Lower leg skin (tissue), 4 donors: ENCODE measurements at regions not wholly inside any gene's neighbourhood (a gene's known extent, or its start where the extent isn't known, plus 50 kb on each side); places are given as distances from the start of the nearest gene placed in this dataset.

Experiments used
- DNase-seq, 2 donors: peaks; one replicate each; pipeline ENCODE4 v3.0.0-alpha.2; 2019; ENCODE audit warnings: low spot score in 2 of 2
- H3K4me3 ChIP-seq: fragments of 200-600 bp; sonication (generic); 2 replicates; pipeline ENCODE4 v1.5.1; 2017; ENCODE audit warnings: mild to moderate bottlenecking, low read depth; ENCODE audit not compliant: poor library complexity, severe bottlenecking
- POLR2A ChIP-seq, 2 donors: fragments of 450-650 bp; IDR thresholded peaks; one replicate each; pipeline ENCODE4 v1.6.1; 2016 to 2017; ENCODE audit warnings: antibody characterized with exemption in 2 of 2, mild to moderate bottlenecking in 1 of 2, moderate library complexity in 1 of 2
- WGBS, 2 donors: methylation state at CpG; one replicate each; pipeline ENCODE4 v1.1.5; 2018; 5-methylcytosine and 5-hydroxymethylcytosine counted together
- intact Hi-C: fragments of 100-400 bp; cut with DNase I; formaldehyde crosslinking; loops from one replicate; pipeline ENCODE4 v1.15.0; 2023; ENCODE audit warnings: low total_unique reads
- TF ChIP-seq, protein P1 (sequence below), 3 donors: fragments of 450-650 bp; IDR thresholded peaks; one replicate each; pipeline ENCODE4 v1.5.1; 2016; ENCODE audit warnings: antibody characterized with exemption in 3 of 3, mild to moderate bottlenecking in 3 of 3, moderate library complexity in 2 of 3

DNA sequence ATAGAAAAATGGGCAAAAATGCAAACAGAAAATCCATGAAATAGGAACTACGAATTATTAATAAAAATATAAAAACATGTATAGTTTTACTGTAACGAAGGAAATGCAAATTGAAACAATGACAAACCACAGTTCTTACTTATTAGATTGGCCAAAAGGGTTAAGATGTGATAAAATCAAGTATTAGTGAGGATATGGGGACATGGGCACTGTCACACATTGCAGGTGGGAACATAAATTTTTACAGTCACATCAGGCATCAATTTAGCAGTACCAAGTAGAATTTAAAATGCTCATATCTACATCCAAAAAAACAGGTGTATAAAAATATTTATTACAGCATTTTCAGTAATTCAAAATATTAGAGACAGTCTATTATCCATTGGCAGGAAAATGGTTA is 353.2 kb upstream of the API5 start:
- H3K4me3 ChIP-seq = no peak overlapping the region
- TF ChIP-seq, protein P1, sequence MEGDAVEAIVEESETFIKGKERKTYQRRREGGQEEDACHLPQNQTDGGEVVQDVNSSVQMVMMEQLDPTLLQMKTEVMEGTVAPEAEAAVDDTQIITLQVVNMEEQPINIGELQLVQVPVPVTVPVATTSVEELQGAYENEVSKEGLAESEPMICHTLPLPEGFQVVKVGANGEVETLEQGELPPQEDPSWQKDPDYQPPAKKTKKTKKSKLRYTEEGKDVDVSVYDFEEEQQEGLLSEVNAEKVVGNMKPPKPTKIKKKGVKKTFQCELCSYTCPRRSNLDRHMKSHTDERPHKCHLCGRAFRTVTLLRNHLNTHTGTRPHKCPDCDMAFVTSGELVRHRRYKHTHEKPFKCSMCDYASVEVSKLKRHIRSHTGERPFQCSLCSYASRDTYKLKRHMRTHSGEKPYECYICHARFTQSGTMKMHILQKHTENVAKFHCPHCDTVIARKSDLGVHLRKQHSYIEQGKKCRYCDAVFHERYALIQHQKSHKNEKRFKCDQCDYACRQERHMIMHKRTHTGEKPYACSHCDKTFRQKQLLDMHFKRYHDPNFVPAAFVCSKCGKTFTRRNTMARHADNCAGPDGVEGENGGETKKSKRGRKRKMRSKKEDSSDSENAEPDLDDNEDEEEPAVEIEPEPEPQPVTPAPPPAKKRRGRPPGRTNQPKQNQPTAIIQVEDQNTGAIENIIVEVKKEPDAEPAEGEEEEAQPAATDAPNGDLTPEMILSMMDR (IDR thresholded peaks at IDR 0.05) = no peak
- no peak for TF ChIP-seq POLR2A (IDR thresholded peaks at IDR 0.05)
- no peak for DNase-seq
- WGBS, 2 donors = 90% methylated on average over 2 of the region's 2 CpGs
- intact Hi-C loops = no loop called here

DNA sequence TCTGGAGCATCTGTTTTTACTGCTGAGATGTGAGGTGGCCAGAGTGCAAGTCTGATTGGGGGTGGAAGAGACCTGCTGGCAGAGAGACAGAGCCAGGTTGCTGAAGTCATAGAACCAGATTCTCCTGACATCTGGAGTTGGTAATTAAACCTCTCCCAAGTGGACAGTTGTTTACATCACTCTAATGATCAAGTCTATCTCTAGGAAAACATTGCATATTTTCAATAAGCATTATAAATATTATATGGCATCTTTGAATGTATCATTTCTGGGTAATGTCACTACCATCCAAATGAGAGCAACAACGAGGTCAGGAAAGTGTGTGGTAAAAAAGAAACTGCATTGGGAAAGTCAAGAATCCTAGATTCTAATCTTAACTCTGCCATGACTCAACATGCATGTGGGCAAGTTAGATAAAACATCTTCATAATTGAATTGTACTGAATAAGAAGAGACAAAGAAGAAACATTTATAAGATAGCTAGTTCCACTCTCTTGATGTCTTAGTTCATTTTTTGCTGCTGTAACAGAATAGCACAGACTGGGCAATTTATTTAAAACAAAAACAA is 351.2 kb upstream of the API5 start:
- TF ChIP-seq POLR2A (IDR thresholded peaks at IDR 0.05) = no peak
- TF ChIP-seq, protein P1 (IDR thresholded peaks at IDR 0.05) = no peak
- 34 to 37% methylated on average over 1 of the region's 1 CpG for WGBS, 2 donors
- intact Hi-C loops = no loop called here
- no peak for DNase-seq
- no peak overlapping the region for H3K4me3 ChIP-seq

DNA sequence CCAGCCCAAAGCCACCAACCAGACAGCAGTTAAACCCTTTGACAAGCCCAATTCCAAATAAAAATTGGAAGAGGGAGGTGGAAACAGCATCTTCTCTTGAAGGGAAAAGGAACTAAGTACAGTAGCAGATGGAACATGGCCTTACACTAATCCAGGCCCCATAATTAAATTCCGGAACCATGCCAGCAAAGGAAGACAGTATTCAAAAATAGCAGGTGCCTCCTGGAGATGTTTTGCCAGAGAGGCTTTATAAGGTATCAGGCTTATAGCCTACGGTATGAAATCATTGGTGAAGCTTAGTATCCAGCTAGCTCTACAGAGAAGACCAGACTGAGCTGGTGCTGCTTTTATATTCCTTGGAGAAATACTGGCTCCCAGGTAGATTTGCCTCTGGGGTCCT is 344.1 kb upstream of the API5 start:
- H3K4me3 ChIP-seq = no peak overlapping the region
- WGBS, 2 donors = 75 to 78% methylated on average over 2 of the region's 2 CpGs
- no peak for TF ChIP-seq POLR2A (IDR thresholded peaks at IDR 0.05)
- TF ChIP-seq, protein P1 (IDR thresholded peaks at IDR 0.05) = no peak
- DNase-seq = no peak
- intact Hi-C loops = no loop called here

DNA sequence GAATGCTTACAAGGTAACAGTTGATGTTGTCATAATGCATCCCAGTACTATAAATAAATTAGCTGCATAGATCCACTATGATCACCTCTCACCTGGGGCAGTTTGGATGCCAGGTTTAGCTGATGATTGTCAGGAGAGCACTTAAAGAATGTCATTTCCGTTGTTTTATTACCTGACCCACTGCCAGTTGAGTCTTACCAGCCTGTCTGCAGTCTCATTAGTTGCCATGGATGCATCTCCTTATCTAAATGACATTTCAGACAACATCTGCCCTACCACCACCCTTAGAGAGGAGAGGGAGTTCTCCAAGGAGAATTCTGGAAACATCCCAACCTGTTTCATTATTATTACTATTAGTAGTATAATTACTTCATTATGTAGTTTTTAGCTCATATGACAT is 339.1 kb upstream of the API5 start:
- no peak for DNase-seq
- WGBS, 2 donors = 25 to 33% methylated on average over 1 of the region's 1 CpG
- TF ChIP-seq, protein P1 (IDR thresholded peaks at IDR 0.05) = no peak
- TF ChIP-seq POLR2A (IDR thresholded peaks at IDR 0.05) = no peak
- no peak overlapping the region for H3K4me3 ChIP-seq
- intact Hi-C loops = no loop called here

DNA sequence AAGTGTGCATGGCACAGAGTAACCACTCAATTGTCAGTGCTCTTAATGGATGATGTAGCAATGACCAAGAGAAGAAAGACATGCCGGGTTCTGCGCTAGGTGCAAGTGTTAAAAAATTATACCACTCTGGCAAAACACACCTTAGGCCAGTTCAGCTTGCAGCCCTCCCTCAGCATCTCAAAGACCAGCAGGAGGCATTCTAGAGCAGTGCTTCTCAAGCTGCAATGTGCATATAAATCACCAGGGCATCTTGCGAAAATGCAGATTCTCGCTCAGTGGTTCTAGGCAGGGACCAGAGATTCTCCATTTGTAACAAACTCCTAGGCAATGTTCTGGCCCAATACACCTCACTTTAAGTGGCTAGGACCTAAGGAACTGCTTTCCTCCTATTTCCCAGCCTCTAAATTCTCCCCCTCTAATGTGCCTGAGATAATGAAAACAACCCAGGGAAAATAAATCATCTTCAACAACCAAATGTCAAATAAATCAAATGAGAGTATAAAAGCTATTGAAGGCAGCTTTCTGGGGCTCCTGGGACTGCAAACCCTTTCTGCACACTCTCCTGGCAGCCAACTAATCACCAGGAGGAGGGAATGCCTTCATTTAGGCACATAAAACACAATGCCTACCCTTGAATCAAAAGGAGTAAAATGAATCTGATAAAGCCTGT is 337.2 kb upstream of the API5 start:
- H3K4me3 ChIP-seq = no peak overlapping the region
- intact Hi-C loops = no loop called here
- DNase-seq = no peak
- WGBS, 2 donors = 84 to 91% methylated on average over 4 of the region's 4 CpGs
- no peak for TF ChIP-seq POLR2A (IDR thresholded peaks at IDR 0.05)
- TF ChIP-seq, protein P1 (IDR thresholded peaks at IDR 0.05) = no peak

DNA sequence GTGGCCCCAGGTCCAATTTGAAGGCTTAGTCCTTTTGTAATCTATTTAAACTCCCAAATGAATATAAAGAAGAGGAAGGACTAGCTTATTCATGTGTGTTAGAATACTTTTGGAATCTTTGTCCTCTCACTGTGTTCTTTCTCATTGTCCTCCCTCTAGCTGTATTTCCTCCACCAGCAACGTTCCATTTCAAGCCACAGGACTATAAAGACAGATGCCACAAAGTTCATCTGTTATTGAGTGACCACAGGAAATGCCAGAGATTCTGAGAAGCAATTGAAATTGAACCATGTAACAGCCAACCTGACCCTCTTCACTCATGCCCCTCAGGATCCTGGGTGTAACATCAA is 336.6 kb upstream of the API5 start:
- intact Hi-C loops = no loop called here
- no peak for DNase-seq
- 16 to 19% methylated on average over 1 of the region's 1 CpG for WGBS, 2 donors
- no peak for TF ChIP-seq POLR2A (IDR thresholded peaks at IDR 0.05)
- TF ChIP-seq, protein P1 (IDR thresholded peaks at IDR 0.05) = no peak
- H3K4me3 ChIP-seq = no peak overlapping the region
